GM06990 (cell line): ENCODE measurements at regions not wholly inside any gene's neighbourhood (a gene's known extent, or its start where the extent isn't known, plus 50 kb on each side); places are given as distances from the start of the nearest gene placed in this dataset.

Experiments
- DNase-seq: peaks from one replicate; pipeline ENCODE4 v3.0.0-alpha.2; 2011; ENCODE audit not compliant: insufficient read length; ENCODE audit errors: extremely low read depth
- H3K27me3 ChIP-seq: replicated peaks from 2 replicates; pipeline ENCODE4 v1.6.0; 2011; ENCODE audit warnings: low read length; ENCODE audit not compliant: control insufficient read depth, insufficient read depth
- H3K36me3 ChIP-seq: 2 replicates; pipeline ENCODE4 v1.5.1; 2011; ENCODE audit warnings: low read length; ENCODE audit not compliant: control insufficient read depth, insufficient read depth
- H3K4me3 ChIP-seq: replicated peaks from 2 replicates; pipeline ENCODE4 v1.5.1; 2011; ENCODE audit warnings: low read depth, mild to moderate bottlenecking, control low read depth, low read length
- CTCF ChIP-seq: IDR thresholded peaks from 2 replicates; pipeline ENCODE4 v1.5.1; 2011; ENCODE audit warnings: low read length, control low read depth, mild to moderate bottlenecking, inconsistent platforms; ENCODE audit not compliant: insufficient read depth, poor library complexity, severe bottlenecking

- no peak for TF ChIP-seq CTCF
- DNase-seq, result no peak
- Histone ChIP-seq H3K27me3 (no peaks in the 10 kb centered on the region; the same call in 1 of the 2 replicates), H3K4me3 (no peak overlapping the region), H3K36me3 (no peaks in the 10 kb centered on the region)
Observed at GRCh38 chr5:126341906-126342630, 81.1 kb upstream of the GRAMD2B start.

GRCh38 chr5:126348855-126349635 is 74.2 kb upstream of the GRAMD2B start:
- no peaks in the 10 kb centered on the region; the same call in 1 of the 2 replicates for H3K27me3 ChIP-seq
- no peak overlapping the region for H3K4me3 ChIP-seq
- no peak for TF ChIP-seq CTCF
- no peak for DNase-seq
- H3K36me3 ChIP-seq, result no peaks in the 10 kb centered on the region

- H3K4me3 ChIP-seq, result no peak overlapping the region
- no peak for DNase-seq
- no peaks in the 10 kb centered on the region for H3K27me3 ChIP-seq
- TF ChIP-seq CTCF, result no peak
- no peaks in the 10 kb centered on the region for H3K36me3 ChIP-seq
Observed at GRCh38 chr5:126351153-126351552, 72.1 kb upstream of the GRAMD2B start.

- no peak for DNase-seq
- H3K36me3 ChIP-seq, result no peaks in the 10 kb centered on the region
- no peak overlapping the region for H3K4me3 ChIP-seq
- H3K27me3 ChIP-seq, result no peaks in the 10 kb centered on the region
- peak; percentile 53 for TF ChIP-seq CTCF
Observed at GRCh38 chr5:126354012-126354857, 69.0 kb upstream of the GRAMD2B start.

GRCh38 chr5:126354858-126355731 is 68.1 kb upstream of the GRAMD2B start:
- no peak for DNase-seq
- no peak for TF ChIP-seq CTCF

More at GRCh38 chr5:126354858-126355731, 68.1 kb upstream of the GRAMD2B start:
- Histone ChIP-seq H3K4me3 (no peak overlapping the region), H3K27me3 (no peaks in the 10 kb centered on the region), H3K36me3 (no peaks in the 10 kb centered on the region)
